HUES48 (cell line): ENCODE measurements at regions not wholly inside any gene's neighbourhood (a gene's known extent, or its start where the extent isn't known, plus 50 kb on each side); places are given as distances from the start of the nearest gene placed in this dataset.
"Not testable (repeated sequence)": the region's sequence is repeated elsewhere in the genome, so short reads cannot be mapped to it uniquely, and the experiment has no call there.

ENCODE experiments used
- H3K27ac ChIP-seq: one replicate; pipeline ENCODE4 v1.7.0; 2013; ENCODE audit warnings: low read depth, low read length, inconsistent platforms
- H3K27me3 ChIP-seq: 2 replicates; pipeline ENCODE4 v1.6.1; 2013; ENCODE audit warnings: mild to moderate bottlenecking, low read length; ENCODE audit not compliant: control insufficient read depth, insufficient read depth
- H3K36me3 ChIP-seq: 2 replicates; pipeline ENCODE4 v1.6.1; 2013; ENCODE audit warnings: low read length; ENCODE audit not compliant: control insufficient read depth, insufficient read depth
- H3K4me1 ChIP-seq: 2 replicates; pipeline ENCODE4 v1.6.1; 2013; ENCODE audit warnings: mild to moderate bottlenecking, low read length; ENCODE audit not compliant: control insufficient read depth, insufficient read depth
- H3K4me3 ChIP-seq: 2 replicates; pipeline ENCODE4 v1.5.1; 2013; ENCODE audit warnings: mild to moderate bottlenecking, low read depth, low read length
- H3K9ac ChIP-seq: 2 replicates; pipeline ENCODE4 v1.6.1; 2013; ENCODE audit warnings: mild to moderate bottlenecking, low read depth, low read length, moderate library complexity
- H3K9me3 ChIP-seq: 2 replicates; pipeline ENCODE4 v1.6.1; 2013; ENCODE audit warnings: low read length; ENCODE audit not compliant: control insufficient read depth, insufficient read depth

GRCh38 chr21:9753943-9754342, 767.4 kb upstream of the TPTE start:
- H3K9me3 ChIP-seq: peaks cover 94% of the 10 kb centered on the region
- no peak overlapping the region for H3K4me3 ChIP-seq
- H3K36me3 ChIP-seq: no peaks in the 10 kb centered on the region
- H3K4me1 ChIP-seq: no peaks in the 10 kb centered on the region
- no peaks in the 10 kb centered on the region for H3K27me3 ChIP-seq
- H3K9ac ChIP-seq: no peak overlapping the region
- no peak overlapping the region for H3K27ac ChIP-seq

GRCh38 chr21:9754434-9754833, 766.9 kb upstream of the TPTE start:
- peaks cover 94% of the 10 kb centered on the region for H3K9me3 ChIP-seq
- not testable (repeated sequence) for H3K27me3 ChIP-seq, H3K36me3 ChIP-seq, H3K4me1 ChIP-seq, H3K27ac ChIP-seq, H3K9ac ChIP-seq, H3K4me3 ChIP-seq

GRCh38 chr21:9755611-9756010, 765.8 kb upstream of the TPTE start:
- no peaks in the 10 kb centered on the region for H3K4me1 ChIP-seq
- no peak overlapping the region for H3K27ac ChIP-seq
- H3K9me3 ChIP-seq: peaks cover 94% of the 10 kb centered on the region
- H3K4me3 ChIP-seq: no peak overlapping the region; the same call in 1 of the 2 replicates
- no peaks in the 10 kb centered on the region for H3K36me3 ChIP-seq
- H3K27me3 ChIP-seq: no peaks in the 10 kb centered on the region
- H3K9ac ChIP-seq: no peak overlapping the region

DNA sequence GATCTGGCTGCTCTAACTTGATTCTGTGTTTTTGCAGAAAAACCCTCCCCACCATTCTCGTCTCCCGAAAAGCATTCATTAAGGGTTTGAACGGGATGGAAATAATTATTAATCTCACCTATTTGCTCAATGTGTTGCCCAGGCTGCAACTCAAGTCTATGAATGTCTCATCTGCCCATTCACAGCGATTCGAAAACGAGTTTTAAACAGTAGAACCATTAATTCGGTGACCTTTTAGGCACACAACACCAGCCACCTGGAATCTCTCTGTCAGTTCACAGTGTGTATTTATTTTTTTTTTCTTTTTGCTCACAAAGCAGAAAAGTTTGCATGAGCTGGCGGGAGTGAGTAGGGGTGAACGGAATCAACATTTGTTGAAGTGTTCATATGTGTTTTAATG, 764.7 kb upstream of the TPTE start:
- H3K4me1 ChIP-seq: no peaks in the 10 kb centered on the region
- no peak overlapping the region for H3K9ac ChIP-seq
- H3K27ac ChIP-seq: no peak overlapping the region
- H3K36me3 ChIP-seq: no peaks in the 10 kb centered on the region
- H3K27me3 ChIP-seq: no peaks in the 10 kb centered on the region
- no peak overlapping the region for H3K4me3 ChIP-seq
- H3K9me3 ChIP-seq: peaks cover 95% of the 10 kb centered on the region

DNA sequence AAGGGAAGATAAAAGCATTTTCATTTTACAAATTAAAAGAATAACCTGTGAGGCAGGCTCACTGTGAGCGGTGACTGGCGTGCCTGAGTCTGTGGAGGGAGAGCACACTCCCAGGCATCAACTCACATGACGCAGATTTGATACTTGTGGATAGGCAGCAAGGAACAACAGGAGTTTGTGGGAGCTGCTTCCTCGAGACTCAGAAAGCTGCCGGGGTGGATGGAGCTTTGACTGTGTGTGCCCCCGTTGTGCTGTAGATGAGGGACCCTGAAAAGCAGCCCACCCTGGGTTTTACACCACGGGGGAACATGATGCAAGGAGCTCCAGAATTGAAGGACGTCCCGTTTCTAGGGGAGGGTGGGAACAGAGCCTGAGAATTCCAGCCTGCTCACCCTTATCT, 764.3 kb upstream of the TPTE start:
- H3K27ac ChIP-seq, H3K27me3 ChIP-seq, H3K36me3 ChIP-seq, H3K4me3 ChIP-seq, H3K4me1 ChIP-seq, H3K9ac ChIP-seq: not testable (repeated sequence)
- H3K9me3 ChIP-seq: peaks cover 94% of the 10 kb centered on the region

- H3K27ac ChIP-seq, H3K4me3 ChIP-seq, H3K4me1 ChIP-seq, H3K27me3 ChIP-seq, H3K9ac ChIP-seq, H3K36me3 ChIP-seq: not testable (repeated sequence)
- H3K9me3 ChIP-seq: peaks cover 94% of the 10 kb centered on the region
These were observed 763.8 kb upstream of the TPTE start for GRCh38 chr21:9757572-9757971.

GRCh38 chr21:9758141-9758540, 763.2 kb upstream of the TPTE start:
- H3K9me3 ChIP-seq: peaks cover 94% of the 10 kb centered on the region
- no peak overlapping the region for H3K9ac ChIP-seq
- H3K4me1 ChIP-seq: no peaks in the 10 kb centered on the region
- 0 out of 2 replicates have a peak overlapping the region, but pooled peaks have one; percentile 0 for H3K4me3 ChIP-seq
- H3K27ac ChIP-seq: no peak overlapping the region
- no peaks in the 10 kb centered on the region for H3K27me3 ChIP-seq
- H3K36me3 ChIP-seq: no peaks in the 10 kb centered on the region

GRCh38 chr21:9758888-9759287, 762.5 kb upstream of the TPTE start:
- Histone ChIP-seq H3K4me3 (0 out of 2 replicates have a peak overlapping the region, but pooled peaks have one; percentile 6), H3K27me3 (no peaks in the 10 kb centered on the region), H3K27ac (no peak overlapping the region), H3K4me1 (no peaks in the 10 kb centered on the region), H3K36me3 (no peaks in the 10 kb centered on the region), H3K9ac (no peak overlapping the region), H3K9me3 (peaks cover 94% of the 10 kb centered on the region)

GRCh38 chr21:9759972-9760371, 761.4 kb upstream of the TPTE start:
- Histone ChIP-seq H3K4me3 (peak overlapping the region; percentile 18; the same call in 1 of the 2 replicates), H3K36me3 (no peaks in the 10 kb centered on the region), H3K9ac (no peak overlapping the region), H3K9me3 (peaks cover 93% of the 10 kb centered on the region), H3K4me1 (no peaks in the 10 kb centered on the region), H3K27ac (no peak overlapping the region), H3K27me3 (no peaks in the 10 kb centered on the region)

DNA sequence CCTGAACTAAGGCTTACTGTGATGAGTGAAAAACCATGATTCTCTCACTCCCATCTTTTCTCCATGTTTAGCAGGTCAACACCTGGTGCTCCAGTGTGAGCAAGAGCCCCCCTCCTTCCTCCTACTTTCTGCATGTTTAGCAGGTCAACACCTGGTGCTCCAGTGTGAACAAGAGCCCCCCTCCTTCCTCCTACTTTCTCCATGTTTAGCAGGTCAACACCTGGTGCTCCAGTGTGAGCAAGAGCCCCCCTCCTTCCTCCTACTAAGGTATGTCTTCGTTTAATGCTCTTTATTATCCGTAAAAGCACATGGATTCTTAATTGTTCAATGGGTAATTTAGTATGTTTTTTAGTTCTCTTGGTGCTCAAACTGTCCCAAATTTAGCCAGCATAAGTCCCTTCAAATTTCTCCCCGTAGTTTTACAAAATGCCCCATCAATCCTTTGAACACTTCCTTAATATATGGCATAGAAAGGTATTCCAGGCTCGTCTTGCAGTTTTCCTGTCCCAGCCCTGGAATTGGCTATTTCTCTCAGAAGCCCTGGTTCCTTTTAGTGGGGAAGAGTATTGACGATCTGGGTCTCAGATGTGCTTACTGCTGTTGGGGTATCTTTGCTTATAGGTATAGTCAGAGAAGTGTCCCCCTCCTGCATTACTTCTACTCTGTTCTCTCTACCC, 760.8 kb upstream of the TPTE start:
- Histone ChIP-seq H3K9me3 (peaks cover 93% of the 10 kb centered on the region), H3K36me3 (no peaks in the 10 kb centered on the region), H3K4me3 (peak overlapping the region; percentile 18; the same call in 1 of the 2 replicates), H3K9ac (no peak overlapping the region), H3K27me3 (no peaks in the 10 kb centered on the region), H3K4me1 (no peaks in the 10 kb centered on the region), H3K27ac (no peak overlapping the region)

- Histone ChIP-seq H3K9me3 (peaks cover 95% of the 10 kb centered on the region), H3K27me3 (no peaks in the 10 kb centered on the region), H3K9ac (no peak overlapping the region), H3K4me3 (peak overlapping the region; percentile 20; the same call in 1 of the 2 replicates), H3K4me1 (no peaks in the 10 kb centered on the region), H3K27ac (no peak overlapping the region), H3K36me3 (no peaks in the 10 kb centered on the region)
These were observed 758.1 kb upstream of the TPTE start for GRCh38 chr21:9763306-9763705.
